ENCODE measurements at regions not wholly inside any gene's neighbourhood (a gene's known extent, or its start where the extent isn't known, plus 50 kb on each side); places are given as distances from the start of the nearest gene placed in this dataset.

DNA sequence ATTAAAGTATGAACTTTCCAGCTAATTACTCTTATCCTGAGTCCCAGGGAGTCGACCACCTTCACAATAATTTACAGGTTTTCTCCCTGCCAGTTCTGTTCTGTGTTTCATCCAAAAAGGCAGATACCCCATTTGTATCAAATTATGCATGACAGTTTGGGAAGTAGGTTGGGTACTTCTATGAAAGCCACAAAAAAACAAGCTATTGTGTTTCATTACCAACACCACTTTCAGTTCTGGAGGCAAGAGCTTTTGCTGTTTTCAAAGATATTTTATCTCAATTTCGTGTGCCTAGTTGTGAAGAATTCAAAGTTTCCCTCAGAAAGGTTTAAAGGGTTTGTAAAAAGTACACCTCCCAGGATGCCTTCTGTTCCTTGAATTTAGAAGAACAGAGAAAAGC lies 557.4 kb downstream of the FLRT2 start:
- TF ChIP-seq, protein P1, sequence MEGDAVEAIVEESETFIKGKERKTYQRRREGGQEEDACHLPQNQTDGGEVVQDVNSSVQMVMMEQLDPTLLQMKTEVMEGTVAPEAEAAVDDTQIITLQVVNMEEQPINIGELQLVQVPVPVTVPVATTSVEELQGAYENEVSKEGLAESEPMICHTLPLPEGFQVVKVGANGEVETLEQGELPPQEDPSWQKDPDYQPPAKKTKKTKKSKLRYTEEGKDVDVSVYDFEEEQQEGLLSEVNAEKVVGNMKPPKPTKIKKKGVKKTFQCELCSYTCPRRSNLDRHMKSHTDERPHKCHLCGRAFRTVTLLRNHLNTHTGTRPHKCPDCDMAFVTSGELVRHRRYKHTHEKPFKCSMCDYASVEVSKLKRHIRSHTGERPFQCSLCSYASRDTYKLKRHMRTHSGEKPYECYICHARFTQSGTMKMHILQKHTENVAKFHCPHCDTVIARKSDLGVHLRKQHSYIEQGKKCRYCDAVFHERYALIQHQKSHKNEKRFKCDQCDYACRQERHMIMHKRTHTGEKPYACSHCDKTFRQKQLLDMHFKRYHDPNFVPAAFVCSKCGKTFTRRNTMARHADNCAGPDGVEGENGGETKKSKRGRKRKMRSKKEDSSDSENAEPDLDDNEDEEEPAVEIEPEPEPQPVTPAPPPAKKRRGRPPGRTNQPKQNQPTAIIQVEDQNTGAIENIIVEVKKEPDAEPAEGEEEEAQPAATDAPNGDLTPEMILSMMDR (IDR thresholded peaks at IDR 0.05): no peak
- TF ChIP-seq POLR2A (IDR thresholded peaks at IDR 0.05): no peak

Data from body of pancreas (tissue), 4 donors.